GM13976 (cell line): ENCODE measurements at regions not wholly inside any gene's neighbourhood (a gene's known extent, or its start where the extent isn't known, plus 50 kb on each side); places are given as distances from the start of the nearest gene placed in this dataset.
"Not testable (repeated sequence)": the region's sequence is repeated elsewhere in the genome, so short reads cannot be mapped to it uniquely, and the experiment has no call there.

ENCODE experiments used
- DNase-seq: peaks from one replicate; pipeline ENCODE4 v3.0.0; 2012; ENCODE audit warnings: low spot score
- CTCF ChIP-seq: IDR thresholded peaks from 2 replicates; pipeline ENCODE4 v1.5.1; 2012; ENCODE audit warnings: borderline replicate concordance, mild to moderate bottlenecking; ENCODE audit not compliant: insufficient read depth; ENCODE audit errors: extremely low read depth, missing control alignments, control extremely low read depth
- in situ Hi-C: fragments of 300-500 bp; cut with MboI; formaldehyde crosslinking; loops from one replicate; pipeline ENCODE4 v1.12.0; 2022; ENCODE audit warnings: low sequenced_read_pairs, mixed read lengths, inconsistent platforms; ENCODE audit not compliant: unreplicated experiment

- TF ChIP-seq CTCF = no peak
- in situ Hi-C loops = no loop called here
- DNase-seq = no peak
These were observed 71.8 kb upstream of the NPAS2 start for GRCh38 chr2:100747996-100748615.

DNA sequence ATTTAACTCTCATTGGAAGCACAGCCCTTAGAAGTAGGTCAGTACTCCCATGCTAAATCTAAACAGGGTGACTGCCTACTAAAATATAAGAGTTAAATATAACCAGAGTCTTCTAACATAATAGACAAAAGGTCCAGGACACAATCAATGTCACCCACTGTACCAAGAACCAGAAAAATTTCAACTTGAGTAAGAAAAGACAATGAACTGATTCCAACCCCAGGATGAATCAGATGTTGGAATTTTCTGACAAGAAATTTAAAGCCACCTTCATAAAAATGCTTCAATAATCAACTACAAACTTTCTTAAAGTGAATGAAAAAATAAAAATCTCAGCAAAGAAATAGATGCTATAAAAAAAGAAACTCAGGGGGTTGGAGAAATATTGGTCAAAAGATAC lies 71.3 kb upstream of the NPAS2 start:
- TF ChIP-seq CTCF = no peak
- DNase-seq = no peak
- in situ Hi-C loops = no loop called here

GRCh38 chr2:100749771-100750542 lies 70.0 kb upstream of the NPAS2 start:
- in situ Hi-C loops = no loop called here
- no peak for DNase-seq
- no peak for TF ChIP-seq CTCF

DNA sequence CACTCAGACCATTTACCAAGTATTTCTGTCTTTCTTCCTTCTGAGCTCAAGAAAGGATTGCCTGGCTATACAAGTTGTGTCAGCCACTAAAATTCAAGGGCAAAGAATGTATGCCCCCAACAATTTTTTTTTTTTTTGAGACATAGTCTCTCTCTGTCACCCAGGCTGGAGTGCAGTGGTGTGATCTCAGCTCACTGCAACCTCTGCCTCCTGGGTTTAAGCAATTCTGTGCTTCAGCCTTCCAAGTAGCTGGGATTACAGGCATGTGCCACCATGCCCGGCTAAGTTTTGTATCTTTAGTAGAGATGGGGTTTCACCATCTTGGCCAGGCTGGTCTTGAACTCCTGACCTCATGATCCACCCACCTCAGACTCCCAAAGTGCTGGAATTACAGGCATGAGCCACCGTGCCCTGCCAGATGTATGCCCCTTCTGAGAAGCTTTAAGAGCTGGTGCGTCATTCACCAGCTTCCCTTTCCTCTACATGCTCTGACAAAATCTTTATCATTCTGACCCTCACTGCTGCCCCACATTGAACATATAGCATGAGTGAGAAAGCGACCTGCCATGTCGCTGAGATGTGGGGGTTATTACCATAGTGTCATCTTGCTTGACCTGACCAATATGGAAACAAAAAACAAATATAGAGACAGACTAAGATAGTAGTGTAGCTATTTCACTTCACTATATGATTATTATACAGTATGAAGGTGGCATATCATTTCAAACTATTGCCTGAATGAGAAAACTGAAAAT lies 67.9 kb upstream of the NPAS2 start:
- in situ Hi-C loops = not testable (repeated sequence)

DNA sequence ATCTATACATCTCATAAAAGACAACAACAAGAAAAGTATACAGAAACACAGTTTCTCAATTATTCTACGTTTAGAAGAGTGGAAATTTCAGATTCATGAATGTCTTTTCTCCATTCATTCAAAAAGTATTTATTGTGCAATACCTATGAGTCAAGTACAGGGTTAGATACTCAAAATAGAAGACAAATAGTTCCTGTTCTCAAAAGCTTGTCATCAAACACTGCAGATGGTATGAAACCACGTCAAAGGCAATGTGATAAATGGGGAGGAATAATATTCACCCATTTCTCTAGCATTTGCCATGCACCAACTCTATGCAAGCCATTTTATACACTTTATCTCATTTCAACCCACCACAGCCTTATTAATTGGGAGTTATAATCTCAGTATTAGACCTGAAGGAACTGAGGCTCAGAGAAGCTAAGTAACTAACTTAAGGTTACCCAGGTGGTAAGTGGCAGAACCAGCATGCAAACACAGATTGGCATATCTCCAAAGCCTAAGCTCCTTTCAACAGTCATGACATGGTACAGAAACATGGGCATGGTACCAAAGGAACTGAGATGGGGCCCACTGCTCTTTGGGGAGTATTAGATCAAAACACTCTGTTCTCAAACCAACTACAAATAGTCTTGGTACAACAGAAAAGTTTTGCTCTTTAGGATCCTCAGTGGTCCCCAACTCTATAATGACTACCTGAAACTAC lies 67.2 kb upstream of the NPAS2 start:
- no peak for TF ChIP-seq CTCF
- in situ Hi-C loops = no loop called here

More for the DNA sequence above, 67.9 kb upstream of the NPAS2 start:
- DNase-seq = not testable (repeated sequence)

DNA sequence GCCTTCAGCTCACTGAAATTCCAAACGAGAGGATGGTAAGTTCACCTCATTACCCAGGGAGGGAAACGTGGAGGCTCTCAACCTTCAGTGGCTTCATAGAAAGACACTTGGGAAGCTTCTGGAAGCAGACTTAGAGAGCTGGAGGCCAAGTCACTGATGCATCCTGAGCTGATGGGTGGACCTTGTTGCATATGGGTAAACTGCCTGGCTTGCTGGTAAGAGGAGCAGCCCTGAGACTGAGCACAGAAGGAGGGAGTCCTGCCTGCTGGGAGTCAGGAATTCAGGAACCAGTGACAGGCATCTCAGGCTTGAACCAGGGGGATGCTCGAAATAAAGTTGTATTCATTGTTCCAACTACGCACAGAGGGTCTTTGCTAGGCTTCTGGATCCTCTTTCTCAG lies 66.5 kb upstream of the NPAS2 start:
- DNase-seq = no peak
- no peak for TF ChIP-seq CTCF

More for the DNA sequence above, 67.2 kb upstream of the NPAS2 start:
- DNase-seq = no peak

More for the DNA sequence above, 66.5 kb upstream of the NPAS2 start:
- in situ Hi-C loops = no loop called here
